ENCODE measurements at regions not wholly inside any gene's neighbourhood (a gene's known extent, or its start where the extent isn't known, plus 50 kb on each side); places are given as distances from the start of the nearest gene placed in this dataset.
A peak's percentile ranks its signal among the peaks of the same experiment; 100 is the strongest.

GRCh38 chr3:7793786-7794185 is 707.8 kb upstream of the LMCD1 start:
- Histone ChIP-seq H3K4me3 (replicated peaks in 1 of 4; ENCODE audit: control extremely low read depth in 1 of 4, insufficient read depth in 1 of 4, low read depth in 3 of 4, low read length in 4 of 4) (no peak overlapping the region), H3K4me1 (ENCODE audit: control insufficient read depth, extremely low read depth, insufficient read depth, low read length) (no peaks in the 10 kb centered on the region), H3K36me3 (ENCODE audit: control insufficient read depth, insufficient read depth, low read length) (no peaks in the 10 kb centered on the region), H3K79me2 (ENCODE audit: control insufficient read depth, insufficient read depth, low read length) (no peaks in the 10 kb centered on the region), H3K9me3 (ENCODE audit: control insufficient read depth, insufficient read depth, low read depth, low read length) (no peaks in the 10 kb centered on the region), H3K9ac (ENCODE audit: insufficient read depth, low read length) (no peak overlapping the region), H2AFZ (ENCODE audit: low read length) (no peak overlapping the region), H4K20me1 (ENCODE audit: control insufficient read depth, extremely low read depth, insufficient read depth, low read length) (no peaks in the 10 kb centered on the region), H3K27ac (ENCODE audit: insufficient read depth, low read length) (no peak overlapping the region), H3K27me3 (ENCODE audit: control insufficient read depth, insufficient read depth, low read length) (no peaks in the 10 kb centered on the region), H3K4me2 (ENCODE audit: extremely low read depth, insufficient read depth, low read length) (no peak overlapping the region)
- TF ChIP-seq EZH2 (IDR thresholded peaks at IDR 0.05; ENCODE audit: low read length, missing control alignments) (no peak), CTCF (conservative IDR thresholded peaks at IDR 0.05 in 1 of 2, IDR thresholded peaks at IDR 0.05 in 1 of 2; ENCODE audit: low read depth in 1 of 2, low read length in 2 of 2) (no peak)
- DNase-seq (ENCODE audit: low read depth in 2 of 2): peak in 1 of 2 donors; percentile 33

- Histone ChIP-seq H3K4me2 (ENCODE audit: extremely low read depth, insufficient read depth, low read length) (no peak overlapping the region), H3K36me3 (ENCODE audit: control insufficient read depth, insufficient read depth, low read length) (no peaks in the 10 kb centered on the region), H3K4me1 (ENCODE audit: control insufficient read depth, extremely low read depth, insufficient read depth, low read length) (no peaks in the 10 kb centered on the region), H3K9ac (ENCODE audit: insufficient read depth, low read length) (no peak overlapping the region), H4K20me1 (ENCODE audit: control insufficient read depth, extremely low read depth, insufficient read depth, low read length) (no peaks in the 10 kb centered on the region), H3K9me3 (ENCODE audit: control insufficient read depth, insufficient read depth, low read depth, low read length) (no peaks in the 10 kb centered on the region), H3K79me2 (ENCODE audit: control insufficient read depth, insufficient read depth, low read length) (no peaks in the 10 kb centered on the region), H3K27me3 (ENCODE audit: control insufficient read depth, insufficient read depth, low read length) (no peaks in the 10 kb centered on the region), H3K4me3 (replicated peaks in 1 of 4; ENCODE audit: control extremely low read depth in 1 of 4, insufficient read depth in 1 of 4, low read depth in 3 of 4, low read length in 4 of 4) (no peak overlapping the region), H2AFZ (ENCODE audit: low read length) (no peak overlapping the region), H3K27ac (ENCODE audit: insufficient read depth, low read length) (no peak overlapping the region)
- DNase-seq (ENCODE audit: low read depth in 2 of 2): peak in 1 of 2 donors; percentile 6
- no peak for TF ChIP-seq EZH2 (IDR thresholded peaks at IDR 0.05; ENCODE audit: low read length, missing control alignments)
- TF ChIP-seq CTCF (conservative IDR thresholded peaks at IDR 0.05 in 1 of 2, IDR thresholded peaks at IDR 0.05 in 1 of 2; ENCODE audit: low read depth in 1 of 2, low read length in 2 of 2): no peak
Measured at GRCh38 chr3:7798276-7798675, 703.3 kb upstream of the LMCD1 start.

- Histone ChIP-seq H3K4me3 (replicated peaks in 1 of 4; ENCODE audit: control extremely low read depth in 1 of 4, insufficient read depth in 1 of 4, low read depth in 3 of 4, low read length in 4 of 4) (no peak overlapping the region), H3K27me3 (ENCODE audit: control insufficient read depth, insufficient read depth, low read length) (no peaks in the 10 kb centered on the region), H3K36me3 (ENCODE audit: control insufficient read depth, insufficient read depth, low read length) (no peaks in the 10 kb centered on the region), H2AFZ (ENCODE audit: low read length) (no peak overlapping the region), H4K20me1 (ENCODE audit: control insufficient read depth, extremely low read depth, insufficient read depth, low read length) (no peaks in the 10 kb centered on the region), H3K27ac (ENCODE audit: insufficient read depth, low read length) (no peak overlapping the region), H3K4me2 (ENCODE audit: extremely low read depth, insufficient read depth, low read length) (no peak overlapping the region), H3K9ac (ENCODE audit: insufficient read depth, low read length) (no peak overlapping the region), H3K9me3 (ENCODE audit: control insufficient read depth, insufficient read depth, low read depth, low read length) (no peaks in the 10 kb centered on the region), H3K79me2 (ENCODE audit: control insufficient read depth, insufficient read depth, low read length) (no peaks in the 10 kb centered on the region), H3K4me1 (ENCODE audit: control insufficient read depth, extremely low read depth, insufficient read depth, low read length) (no peaks in the 10 kb centered on the region)
- TF ChIP-seq EZH2 (IDR thresholded peaks at IDR 0.05; ENCODE audit: low read length, missing control alignments): no peak
- no peak for TF ChIP-seq CTCF (conservative IDR thresholded peaks at IDR 0.05 in 1 of 2, IDR thresholded peaks at IDR 0.05 in 1 of 2; ENCODE audit: low read depth in 1 of 2, low read length in 2 of 2)
- peak; percentile 1 to 23 for DNase-seq (ENCODE audit: low read depth in 2 of 2)
Measured at GRCh38 chr3:7800006-7800780, 701.4 kb upstream of the LMCD1 start.
